GM12878 (cell line): ENCODE measurements at regions not wholly inside any gene's neighbourhood (a gene's known extent, or its start where the extent isn't known, plus 50 kb on each side); places are given as distances from the start of the nearest gene placed in this dataset.

ENCODE experiments used
- ATAC-seq: fragments of 200-7000 bp; cut with Tn5 transposase; 3 replicates; pipeline ENCODE4 v1.9.1; 2020; ENCODE audit warnings: mild to moderate bottlenecking, moderate library complexity
- BruUV-seq: library from RNA; stranded (reverse); fragments of 400-500 nt; replicated peaks from 2 replicates; lab custom pipeline; 2021; lab: Mats Ljungman, UMichigan
- CTCF ChIA-PET: fragments of 300-600 bp; sonication (Branson Sonifier 250); formaldehyde crosslinking; extraction: SDS; loops from one replicate; lab custom pipeline; 2021; ENCODE audit warnings: inconsistent platforms; lab: Yijun Ruan, JAX
- POLR2A ChIA-PET: fragments of 350-600 bp; formaldehyde crosslinking; extraction: SDS; loops from one replicate; lab custom pipeline; 2021; ENCODE audit warnings: inconsistent platforms; lab: Charles Lee
- RAD21 ChIA-PET: fragments of 300-600 bp; sonication (Branson Sonifier 250); formaldehyde crosslinking; loops from one replicate; lab custom pipeline; 2023; ENCODE audit warnings: antibody characterized with exemption; ENCODE audit not compliant: unreplicated experiment; lab: Charles Lee
- SMC1A ChIA-PET: fragments of 300-600 bp; sonication (Branson Sonifier 250); formaldehyde crosslinking; loops from one replicate; lab custom pipeline; 2023; ENCODE audit not compliant: unreplicated experiment, uncharacterized antibody; lab: Charles Lee
- DNase-seq: peaks from one replicate; pipeline ENCODE4 v3.0.0-alpha.2; 2011; ENCODE audit warnings: low read depth, low spot score
- FAIRE-seq: peaks from 3 replicates; lab custom pipeline; 2011; peaks lifted over from hg19 to GRCh38; lab: Jason Lieb, UNC
- H2AFZ ChIP-seq: 2 replicates; pipeline ENCODE4 v1.6.0; 2011; ENCODE audit warnings: low read depth, low read length, control low read depth; ENCODE audit not compliant: control insufficient read depth
- H3K27ac ChIP-seq: 2 replicates; pipeline ENCODE4 v1.5.1; 2011; ENCODE audit warnings: control low read depth; ENCODE audit not compliant: control insufficient read depth, insufficient read depth
- H3K27me3 ChIP-seq, 2 experiments: replicated peaks in 1 of 2; 2 replicates each; pipeline versions ENCODE4 v1.6.0 to v1.6.1; 2011; ENCODE audit warnings: low read length in 1 of 2; ENCODE audit not compliant: control insufficient read depth in 2 of 2, insufficient read depth in 2 of 2
- H3K36me3 ChIP-seq, 2 experiments: 2 replicates each; pipeline ENCODE4 v1.5.1; 2011; ENCODE audit warnings: low read length in 1 of 2; ENCODE audit not compliant: control insufficient read depth in 2 of 2, insufficient read depth in 2 of 2
- H3K4me1 ChIP-seq: 2 replicates; pipeline ENCODE4 v1.6.1; 2011; ENCODE audit warnings: mild to moderate bottlenecking, low read length, moderate library complexity, mixed read lengths; ENCODE audit not compliant: control insufficient read depth, insufficient read depth
- H3K4me2 ChIP-seq: 2 replicates; pipeline ENCODE4 v1.6.0; 2011; ENCODE audit warnings: control low read depth; ENCODE audit not compliant: control insufficient read depth, insufficient read depth
- H3K4me3 ChIP-seq: fragments of 200-600 bp; sonication (generic); 2 replicates; pipeline ENCODE4 v1.5.1; 2016
- H3K79me2 ChIP-seq: 2 replicates; pipeline ENCODE4 v1.6.0; 2011; ENCODE audit warnings: low read length; ENCODE audit not compliant: control insufficient read depth, insufficient read depth
- H3K9ac ChIP-seq: 2 replicates; pipeline ENCODE4 v1.8.0; 2011; ENCODE audit warnings: low read length, control low read depth, mixed read lengths; ENCODE audit not compliant: control insufficient read depth, insufficient read depth
- H3K9me3 ChIP-seq: replicated peaks from 3 replicates; pipeline ENCODE4 v1.5.1; 2011; ENCODE audit warnings: mild to moderate bottlenecking, low read length; ENCODE audit not compliant: control insufficient read depth, insufficient read depth
- H4K20me1 ChIP-seq: 2 replicates; pipeline ENCODE4 v1.6.0; 2011; ENCODE audit not compliant: control insufficient read depth, insufficient read depth
- ATF7 ChIP-seq: fragments of 450-650 bp; IDR thresholded peaks from 2 replicates; pipeline ENCODE4 v1.6.1; 2016; ENCODE audit warnings: low read depth, mild to moderate bottlenecking
- FOS ChIP-seq: IDR thresholded peaks from 3 replicates; pipeline ENCODE4 v1.6.1; 2011; ENCODE audit warnings: borderline replicate concordance; ENCODE audit not compliant: insufficient read length; ENCODE audit errors: extremely low read depth
- GABPA ChIP-seq: IDR thresholded peaks from 2 replicates; pipeline ENCODE4 v1.6.1; 2014; ENCODE audit warnings: antibody characterized with exemption, low read depth, mild to moderate bottlenecking, inconsistent platforms
- HCFC1 ChIP-seq: fragments of 150-350 bp; IDR thresholded peaks from 2 replicates; pipeline ENCODE4 v1.6.1; 2014; ENCODE audit warnings: low read length
- HSF1 ChIP-seq: fragments of 150-350 bp; IDR thresholded peaks from 2 replicates; pipeline ENCODE4 v1.6.1; 2014; ENCODE audit warnings: mild to moderate bottlenecking, low read depth, low read length
- NFYB ChIP-seq: IDR thresholded peaks from 2 replicates; pipeline ENCODE4 v1.6.1; 2011; ENCODE audit warnings: low read depth, mild to moderate bottlenecking, low read length, improper control_type of control experiment, moderate library complexity; ENCODE audit not compliant: insufficient read depth
- NR2F1 ChIP-seq: fragments of 450-650 bp; conservative IDR thresholded peaks from 2 replicates; pipeline ENCODE4 v1.6.1; 2017; ENCODE audit warnings: mild to moderate bottlenecking
- RFX5 ChIP-seq: IDR thresholded peaks from 2 replicates; pipeline ENCODE4 v1.6.1; 2011; ENCODE audit warnings: low read depth, low read length, improper control_type of control experiment
- SMC3 ChIP-seq: IDR thresholded peaks from 2 replicates; pipeline ENCODE4 v1.6.1; 2011; ENCODE audit warnings: low read length, improper control_type of control experiment, borderline replicate concordance
- SPI1 ChIP-seq: IDR thresholded peaks from 2 replicates; pipeline ENCODE4 v1.6.1; 2011; ENCODE audit warnings: low read depth, mild to moderate bottlenecking, low read length, moderate library complexity, borderline replicate concordance; ENCODE audit not compliant: insufficient read depth
- STAT3 ChIP-seq: IDR thresholded peaks from 2 replicates; pipeline ENCODE4 v1.6.1; 2011; ENCODE audit warnings: low read depth, low read length, improper control_type of control experiment
- TCF7 ChIP-seq: IDR thresholded peaks from 2 replicates; pipeline ENCODE4 v1.6.1; 2014; ENCODE audit warnings: antibody characterized with exemption, borderline replicate concordance
- USF1 ChIP-seq: IDR thresholded peaks from 2 replicates; pipeline ENCODE4 v1.6.1; 2011; ENCODE audit warnings: borderline replicate concordance, low read depth, mild to moderate bottlenecking, moderate library complexity, mixed read lengths, low read length; ENCODE audit not compliant: insufficient read depth; ENCODE audit errors: extremely low read length
- USF2 ChIP-seq: IDR thresholded peaks from 2 replicates; pipeline ENCODE4 v1.6.1; 2011; ENCODE audit warnings: low read depth, low read length, improper control_type of control experiment, borderline replicate concordance
- ZNF274 ChIP-seq: IDR thresholded peaks from one replicate; pipeline ENCODE4 v1.8.0; 2011; ENCODE audit not compliant: insufficient read length, insufficient read depth
- ZNF384 ChIP-seq: IDR thresholded peaks from 2 replicates; pipeline ENCODE4 v1.6.1; 2012; ENCODE audit warnings: low read depth, mild to moderate bottlenecking, low read length, improper control_type of control experiment, borderline replicate concordance
- ZNF592 ChIP-seq: fragments of 450-650 bp; IDR thresholded peaks from 2 replicates; pipeline ENCODE4 v1.6.1; 2017; ENCODE audit warnings: mild to moderate bottlenecking, moderate library complexity
- WGBS: methylation state at CpG from one replicate; pipeline ENCODE4 v1.1.6; 2016; ENCODE audit warnings: low lambda C conversion rate; ENCODE audit not compliant: insufficient replicate concordance, insufficient coverage; ENCODE audit errors: missing lambda C conversion rate; 5-methylcytosine and 5-hydroxymethylcytosine counted together
- in situ Hi-C: fragments of 300-500 bp; cut with MboI; formaldehyde crosslinking; loops from 9 replicates; pipeline ENCODE4 v1.14.3; 2018; ENCODE audit warnings: mixed read lengths
- intact Hi-C: fragments of 100-400 bp; cut with micrococcal nuclease; formaldehyde crosslinking; loops from one replicate; pipeline ENCODE4 v1.14.2; 2022; ENCODE audit not compliant: unreplicated experiment

- POLR2A ChIA-PET: interaction anchor here (0.6 kb wide), 1 partner anchor 70 kb away, joined by 4 read pairs; no protein-coding TSS in a partner anchor
- TF ChIP-seq USF1 (no peak), HCFC1 (no peak), ZNF384 (no peak), NR2F1 (no peak), ATF7 (no peak), GABPA (no peak), ZNF592 (no peak), NFYB (no peak), HSF1 (no peak), RFX5 (no peak), STAT3 (no peak), SPI1 (no peak), SMC3 (no peak), TCF7 (no peak), USF2 (no peak), ZNF274 (no peak), FOS (no peak)
Observed at GRCh38 chr14:57928732-57929131, 62.8 kb upstream of the SLC35F4 start.

More at GRCh38 chr14:57928732-57929131, 62.8 kb upstream of the SLC35F4 start:
- H3K79me2 ChIP-seq: no peaks in the 10 kb centered on the region
- RAD21 ChIA-PET: interaction anchor here (0.6 kb wide), 1 partner anchor 35 kb away, joined by 3 read pairs; no protein-coding TSS in a partner anchor
- no peaks in the 10 kb centered on the region for H3K36me3 ChIP-seq
- no peak overlapping the region for H2AFZ ChIP-seq
- CTCF ChIA-PET: no interaction called here
- no peak overlapping the region for H3K27ac ChIP-seq
- no peaks in the 10 kb centered on the region for H3K4me1 ChIP-seq
- H4K20me1 ChIP-seq: no peaks in the 10 kb centered on the region
- ATAC-seq (no peak), FAIRE-seq (no peak), DNase-seq (no peak)
- 0% methylated on average over 1 of the region's 1 CpG for WGBS
- no peak overlapping the region for H3K4me3 ChIP-seq
- in situ Hi-C loops (no loop called here), intact Hi-C loops (no loop called here)
- no peak overlapping the region for H3K4me2 ChIP-seq
- SMC1A ChIA-PET: no interaction called here
- H3K9me3 ChIP-seq: no peaks in the 10 kb centered on the region
- BruUV-seq: no TSS peak
- H3K27me3 ChIP-seq: no peaks in the 10 kb centered on the region
- H3K9ac ChIP-seq: no peak overlapping the region
